Mesothelial cell of epicardium (in vitro differentiated cells): ENCODE measurements at regions not wholly inside any gene's neighbourhood (a gene's known extent, or its start where the extent isn't known, plus 50 kb on each side); places are given as distances from the start of the nearest gene placed in this dataset.

Experiments
- DNase-seq, 2 experiments: peaks; one replicate each; pipeline ENCODE4 v3.0.0; 2021; ENCODE audit warnings: low spot score in 2 of 2; ENCODE audit not compliant: unreplicated experiment in 2 of 2
- H3K27ac Mint-ChIP-seq: 2 replicates; pipeline ENCODE4 v1.8.0; 2021; ENCODE audit warnings: mixed read lengths
- H3K27me3 Mint-ChIP-seq: 2 replicates; pipeline ENCODE4 v1.8.0; 2021; ENCODE audit warnings: low read depth, mixed read lengths
- H3K36me3 Mint-ChIP-seq: 2 replicates; pipeline ENCODE4 v1.8.0; 2021; ENCODE audit warnings: mixed read lengths
- H3K4me1 Mint-ChIP-seq: 2 replicates; pipeline ENCODE4 v1.8.0; 2021; ENCODE audit warnings: mixed read lengths
- H3K4me3 Mint-ChIP-seq: 2 replicates; pipeline ENCODE4 v1.8.0; 2021; ENCODE audit warnings: mild to moderate bottlenecking, moderate library complexity, mixed read lengths
- H3K9me3 Mint-ChIP-seq: 2 replicates; pipeline ENCODE4 v1.8.0; 2021; ENCODE audit warnings: mixed read lengths
- CTCF ChIP-seq: fragments of 200-600 bp; sonication (generic); IDR thresholded peaks from one replicate; pipeline ENCODE4 v1.5.0; 2021; ENCODE audit warnings: antibody characterized with exemption; ENCODE audit not compliant: unreplicated experiment

DNA sequence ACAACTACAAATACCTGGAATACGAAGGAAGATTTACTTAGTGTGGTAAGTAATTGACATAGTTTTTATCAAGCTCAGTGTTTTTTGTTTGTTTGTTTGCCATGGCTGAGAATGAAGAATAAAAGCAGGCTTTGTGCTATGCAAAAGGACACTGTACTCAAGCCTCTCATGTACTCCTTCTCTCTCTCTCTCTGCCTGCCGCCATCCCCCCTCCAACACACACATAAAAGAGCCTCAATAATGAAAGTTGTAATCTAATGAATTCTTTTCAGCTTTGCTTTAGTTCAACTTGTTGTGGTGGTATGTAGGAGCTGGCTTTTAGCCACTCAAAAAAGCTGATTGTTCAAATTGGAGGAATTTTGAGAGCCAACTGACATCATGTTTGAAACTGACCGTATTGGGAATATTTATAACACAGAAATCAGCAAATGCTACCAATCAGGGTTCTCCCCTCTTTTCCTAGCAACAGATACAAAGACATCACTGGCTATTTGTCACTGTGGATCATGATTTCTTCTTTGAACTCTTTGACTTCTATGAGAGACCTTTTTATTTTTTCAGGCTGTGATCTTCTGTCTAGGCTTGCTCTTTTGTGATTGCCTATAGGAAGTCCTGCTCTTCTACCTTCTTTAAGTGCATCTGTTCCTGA, 1148.8 kb downstream of the RAPGEF2 start:
- Mint-ChIP-seq H3K27me3 (no peaks in the 10 kb centered on the region), H3K27ac (no peak overlapping the region), H3K4me1 (no peaks in the 10 kb centered on the region), H3K36me3 (no peaks in the 10 kb centered on the region), H3K4me3 (no peak overlapping the region), H3K9me3 (peaks cover 9% of the 10 kb centered on the region)
- no peak for TF ChIP-seq CTCF
- no peak for DNase-seq

- Mint-ChIP-seq H3K9me3 (peaks cover 12% of the 10 kb centered on the region), H3K36me3 (peaks cover 1% of the 10 kb centered on the region), H3K27me3 (no peaks in the 10 kb centered on the region), H3K4me3 (no peak overlapping the region), H3K27ac (no peak overlapping the region), H3K4me1 (no peaks in the 10 kb centered on the region)
- DNase-seq = no peak
- TF ChIP-seq CTCF = no peak
Observed at GRCh38 chr4:160257318-160257717, 1154.4 kb downstream of the RAPGEF2 start.

- no peaks in the 10 kb centered on the region for H3K27me3 Mint-ChIP-seq
- no peak overlapping the region for H3K27ac Mint-ChIP-seq
- H3K36me3 Mint-ChIP-seq = peaks cover 4% of the 10 kb centered on the region
- H3K9me3 Mint-ChIP-seq = peaks cover 6% of the 10 kb centered on the region
- no peak for DNase-seq
- H3K4me1 Mint-ChIP-seq = peaks cover 2% of the 10 kb centered on the region
- no peak overlapping the region for H3K4me3 Mint-ChIP-seq
- no peak for TF ChIP-seq CTCF
Observed at GRCh38 chr4:160265014-160265413, 1162.1 kb downstream of the RAPGEF2 start.

DNA sequence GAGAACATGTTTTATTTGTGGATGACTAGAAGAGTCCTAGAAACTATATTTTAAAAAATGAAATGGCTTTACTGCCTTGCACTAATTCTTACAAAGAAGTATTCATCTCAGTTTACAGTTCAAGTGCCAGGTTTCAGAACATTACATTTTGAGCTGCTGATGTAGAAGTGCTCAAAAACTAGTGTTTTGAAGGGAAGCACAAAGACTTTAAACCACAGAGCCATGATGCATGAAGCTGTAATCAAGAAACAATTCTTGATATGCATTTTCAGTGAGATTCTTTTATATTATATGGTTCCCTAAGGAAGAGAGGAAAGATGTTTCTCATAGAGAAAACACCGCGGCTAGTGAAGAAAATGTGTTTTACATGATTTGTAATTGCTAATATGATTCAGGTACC, 1163.0 kb downstream of the RAPGEF2 start:
- H3K27ac Mint-ChIP-seq = no peak overlapping the region
- H3K36me3 Mint-ChIP-seq = peaks cover 5% of the 10 kb centered on the region
- no peak for TF ChIP-seq CTCF
- no peak for DNase-seq
- peaks cover 2% of the 10 kb centered on the region for H3K4me1 Mint-ChIP-seq
- H3K27me3 Mint-ChIP-seq = no peaks in the 10 kb centered on the region
- H3K9me3 Mint-ChIP-seq = peaks cover 7% of the 10 kb centered on the region
- no peak overlapping the region for H3K4me3 Mint-ChIP-seq

DNA sequence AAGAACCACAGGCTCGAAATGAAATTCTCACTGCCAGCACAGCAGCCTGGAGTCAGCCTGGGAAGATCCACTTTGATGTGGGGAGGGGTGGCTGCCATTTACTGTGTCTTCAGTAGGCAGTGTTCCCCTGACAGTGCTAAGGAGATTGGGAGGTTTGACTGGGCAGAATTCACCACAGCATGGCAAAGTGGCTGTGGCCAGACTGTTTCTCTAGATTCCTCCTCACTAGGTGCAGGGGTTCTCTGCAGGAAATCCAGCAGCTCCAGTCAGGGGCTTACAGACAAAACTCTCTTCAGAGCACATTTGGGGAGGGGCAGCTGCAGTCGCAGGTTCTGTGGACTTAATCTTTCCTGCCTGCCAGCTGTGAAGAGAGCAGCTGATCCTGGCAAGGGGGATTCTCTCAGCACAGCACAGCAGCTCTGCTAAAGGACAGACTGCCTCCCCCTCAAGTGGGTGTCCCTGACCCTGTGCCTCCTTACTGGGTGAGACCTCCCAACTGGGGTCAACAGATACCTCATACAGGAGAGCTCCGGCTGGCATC, 1174.0 kb downstream of the RAPGEF2 start:
- Mint-ChIP-seq H3K9me3 (peaks cover 55% of the 10 kb centered on the region), H3K36me3 (peaks cover 14% of the 10 kb centered on the region), H3K4me1 (no peaks in the 10 kb centered on the region), H3K4me3 (no peak overlapping the region), H3K27me3 (no peaks in the 10 kb centered on the region), H3K27ac (no peak overlapping the region)
- DNase-seq = no peak
- no peak for TF ChIP-seq CTCF
